ENCODE measurements at regions not wholly inside any gene's neighbourhood (a gene's known extent, or its start where the extent isn't known, plus 50 kb on each side); places are given as distances from the start of the nearest gene placed in this dataset.

DNA sequence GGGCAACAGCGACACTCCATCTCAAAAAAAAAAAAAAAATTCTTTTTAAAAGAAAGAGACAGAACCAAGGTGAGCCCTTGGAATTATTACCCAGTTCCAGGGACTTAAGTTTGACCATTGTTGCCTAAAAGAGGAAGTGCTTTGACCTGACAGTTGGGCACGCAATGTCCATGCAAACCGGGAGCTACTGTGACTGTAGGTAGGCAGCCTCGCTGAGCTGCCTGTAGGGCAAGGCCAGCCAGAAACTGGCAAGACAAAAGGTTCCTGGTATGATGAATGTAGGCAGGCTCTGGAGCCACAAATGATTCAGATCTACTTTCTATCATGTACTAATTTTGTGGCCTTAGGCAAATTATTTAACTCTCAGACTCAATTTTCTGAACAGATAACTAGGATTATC is 334.8 kb upstream of the ZNF462 start:
- no peaks in the 10 kb centered on the region for H3K27me3 Mint-ChIP-seq (ENCODE audit: low read depth)
- H3K4me1 Mint-ChIP-seq = peaks cover 0 to 2% of the 10 kb centered on the region in 2 experiments; a peak in 1 of 4 replicates
- Histone ChIP-seq H3K9me3 (ENCODE audit: control insufficient read depth, low read depth, low read length) (no peaks in the 10 kb centered on the region), H3K23me2 (ENCODE audit: insufficient read length, low read depth, low read length, poor library complexity, severe bottlenecking) (no peaks in the 10 kb centered on the region), H3K4ac (ENCODE audit: low read depth, low read length) (no peak overlapping the region), H2AFZ (ENCODE audit: low read length) (no peak overlapping the region), H3K27ac (ENCODE audit: insufficient read length, low read depth, low read length) (no peak overlapping the region), H3K56ac (ENCODE audit: insufficient read length, low read depth, low read length) (no peak overlapping the region), H2BK12ac (ENCODE audit: insufficient read length, low read depth, low read length) (no peak overlapping the region), H3K79me2 (ENCODE audit: insufficient read depth, low read length) (no peaks in the 10 kb centered on the region), H2BK20ac (ENCODE audit: low read depth, low read length, poor library complexity, severe bottlenecking) (no peak overlapping the region), H3K18ac (ENCODE audit: insufficient read length, low read depth, low read length) (no peak overlapping the region), H3K4me1 (ENCODE audit: insufficient read depth, low read length) (no peaks in the 10 kb centered on the region), H2BK120ac (ENCODE audit: low read depth, low read length, poor library complexity, severe bottlenecking) (no peak overlapping the region), H3K9ac (ENCODE audit: extremely low read depth, insufficient read length, low read length) (no peak overlapping the region), H3K14ac (ENCODE audit: insufficient read depth, low read length) (no peak overlapping the region), H2BK5ac (ENCODE audit: insufficient read length, low read length) (no peak overlapping the region), H4K8ac (replicated peaks; ENCODE audit: insufficient read length, low read depth, low read length) (no peak overlapping the region), H4K91ac (ENCODE audit: insufficient read length, low read depth, low read length) (no peak overlapping the region), H3T11ph (ENCODE audit: low read length) (no peak overlapping the region), H2AK5ac (ENCODE audit: insufficient read length, low read length) (no peak overlapping the region), H4K20me1 (ENCODE audit: control insufficient read depth, insufficient read depth, insufficient read length) (no peaks in the 10 kb centered on the region), H3K23ac (ENCODE audit: insufficient read length, low read depth, low read length) (no peak overlapping the region), H3K79me1 (ENCODE audit: insufficient read depth, low read depth, low read length, poor library complexity, severe bottlenecking) (no peaks in the 10 kb centered on the region), H3K27me3 (ENCODE audit: insufficient read depth, low read length) (no peaks in the 10 kb centered on the region), H4K5ac (ENCODE audit: insufficient read length, low read depth, low read length) (no peak overlapping the region), H3K4me2 (ENCODE audit: insufficient read depth, insufficient read length, low read length) (no peak overlapping the region), H2BK15ac (ENCODE audit: low read depth, low read length) (no peak overlapping the region)
- no CpG with 5 or more reads among the region's 4 CpGs for WGBS (ENCODE audit: extremely low coverage, insufficient read length, low lambda C conversion rate)
- H3K36me3 Mint-ChIP-seq (ENCODE audit: insufficient read depth in 1 of 3, low read depth in 3 of 3) = no peaks in the 10 kb centered on the region
- TF ChIP-seq, protein P1, sequence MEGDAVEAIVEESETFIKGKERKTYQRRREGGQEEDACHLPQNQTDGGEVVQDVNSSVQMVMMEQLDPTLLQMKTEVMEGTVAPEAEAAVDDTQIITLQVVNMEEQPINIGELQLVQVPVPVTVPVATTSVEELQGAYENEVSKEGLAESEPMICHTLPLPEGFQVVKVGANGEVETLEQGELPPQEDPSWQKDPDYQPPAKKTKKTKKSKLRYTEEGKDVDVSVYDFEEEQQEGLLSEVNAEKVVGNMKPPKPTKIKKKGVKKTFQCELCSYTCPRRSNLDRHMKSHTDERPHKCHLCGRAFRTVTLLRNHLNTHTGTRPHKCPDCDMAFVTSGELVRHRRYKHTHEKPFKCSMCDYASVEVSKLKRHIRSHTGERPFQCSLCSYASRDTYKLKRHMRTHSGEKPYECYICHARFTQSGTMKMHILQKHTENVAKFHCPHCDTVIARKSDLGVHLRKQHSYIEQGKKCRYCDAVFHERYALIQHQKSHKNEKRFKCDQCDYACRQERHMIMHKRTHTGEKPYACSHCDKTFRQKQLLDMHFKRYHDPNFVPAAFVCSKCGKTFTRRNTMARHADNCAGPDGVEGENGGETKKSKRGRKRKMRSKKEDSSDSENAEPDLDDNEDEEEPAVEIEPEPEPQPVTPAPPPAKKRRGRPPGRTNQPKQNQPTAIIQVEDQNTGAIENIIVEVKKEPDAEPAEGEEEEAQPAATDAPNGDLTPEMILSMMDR (conservative IDR thresholded peaks at IDR 0.05) = no peak
- no peak overlapping the region for H3K4me3 Mint-ChIP-seq
- no peaks in the 10 kb centered on the region for H3K9me3 Mint-ChIP-seq
- no peak overlapping the region for H3K27ac Mint-ChIP-seq
- DNase-seq = no peak

All from H9 (cell line).